GM19240 (cell line): ENCODE measurements at regions not wholly inside any gene's neighbourhood (a gene's known extent, or its start where the extent isn't known, plus 50 kb on each side); places are given as distances from the start of the nearest gene placed in this dataset.
"Not testable (repeated sequence)": the region's sequence is repeated elsewhere in the genome, so short reads cannot be mapped to it uniquely, and the experiment has no call there.

Source experiments
- DNase-seq: peaks from one replicate; pipeline ENCODE4 v3.0.0; 2011; ENCODE audit warnings: low spot score; ENCODE audit not compliant: insufficient read length

- no peak for DNase-seq
These were observed 172.2 kb downstream of the ASB1 start for GRCh38 chr2:238598802-238599530.

GRCh38 chr2:238599549-238600505, 173.1 kb downstream of the ASB1 start:
- no peak for DNase-seq

GRCh38 chr2:238600506-238601432, 174.0 kb downstream of the ASB1 start:
- no peak for DNase-seq

GRCh38 chr2:238601433-238602222, 174.9 kb downstream of the ASB1 start:
- DNase-seq, result no peak

GRCh38 chr2:238602223-238602960, 175.7 kb downstream of the ASB1 start:
- no peak for DNase-seq

- no peak for DNase-seq
These were observed 176.9 kb downstream of the ASB1 start for GRCh38 chr2:238603596-238603995.

GRCh38 chr2:238606311-238606710, 179.6 kb downstream of the ASB1 start:
- DNase-seq, result no peak

GRCh38 chr2:238613610-238614009, 186.9 kb downstream of the ASB1 start:
- no peak for DNase-seq

- no peak for DNase-seq
These were observed 187.6 kb downstream of the ASB1 start for GRCh38 chr2:238614376-238614775.

GRCh38 chr2:238615187-238615586, 188.5 kb downstream of the ASB1 start:
- DNase-seq, result no peak

GRCh38 chr2:238616681-238617080, 190.0 kb downstream of the ASB1 start:
- no peak for DNase-seq

GRCh38 chr2:238618494-238619283, 192.0 kb downstream of the ASB1 start:
- DNase-seq, result not testable (repeated sequence)

GRCh38 chr2:238627899-238628298, 201.2 kb downstream of the ASB1 start:
- no peak for DNase-seq

GRCh38 chr2:238629064-238629463, 202.3 kb downstream of the ASB1 start:
- no peak for DNase-seq

GRCh38 chr2:238631491-238632180, 204.9 kb downstream of the ASB1 start:
- no peak for DNase-seq

- DNase-seq, result no peak
These were observed 205.7 kb downstream of the ASB1 start for GRCh38 chr2:238632181-238633060.
